ENCODE measurements at regions not wholly inside any gene's neighbourhood (a gene's known extent, or its start where the extent isn't known, plus 50 kb on each side); places are given as distances from the start of the nearest gene placed in this dataset.

- Histone ChIP-seq H2AFZ (ENCODE audit: low read length) (no peak overlapping the region), H3K9ac (ENCODE audit: low read length) (no peak overlapping the region), H3K4me1 (ENCODE audit: low read length) (no peaks in the 10 kb centered on the region), H3F3A (ENCODE audit: insufficient read depth, low read length) (no peaks in the 10 kb centered on the region), H3K4me2 (ENCODE audit: low read depth, low read length) (no peak overlapping the region), H3K36me3 (replicated peaks; ENCODE audit: insufficient read depth, low read length) (no peaks in the 10 kb centered on the region), H3K27me3 (replicated peaks; ENCODE audit: insufficient read depth, low read length) (no peaks in the 10 kb centered on the region), H3K27ac (ENCODE audit: low read length) (no peak overlapping the region), H3K79me2 (ENCODE audit: low read length) (no peaks in the 10 kb centered on the region), H3K4me3 (ENCODE audit: low read length) (no peak overlapping the region), H3K9me3 (replicated peaks; ENCODE audit: insufficient read depth, low read length) (no peaks in the 10 kb centered on the region), H4K20me1 (ENCODE audit: insufficient read depth, low read length) (no peaks in the 10 kb centered on the region), H3K9me2 (replicated peaks; ENCODE audit: insufficient read depth, low read length) (no peaks in the 10 kb centered on the region)
- no peak for DNase-seq
- TF ChIP-seq EZH2phosphoT487 (IDR thresholded peaks at IDR 0.05; ENCODE audit: low read length) (no peak), EZH2 (optimal IDR thresholded peaks at IDR 0.05; ENCODE audit: low read depth, low read length) (no peak)
- TF ChIP-seq, protein P1, sequence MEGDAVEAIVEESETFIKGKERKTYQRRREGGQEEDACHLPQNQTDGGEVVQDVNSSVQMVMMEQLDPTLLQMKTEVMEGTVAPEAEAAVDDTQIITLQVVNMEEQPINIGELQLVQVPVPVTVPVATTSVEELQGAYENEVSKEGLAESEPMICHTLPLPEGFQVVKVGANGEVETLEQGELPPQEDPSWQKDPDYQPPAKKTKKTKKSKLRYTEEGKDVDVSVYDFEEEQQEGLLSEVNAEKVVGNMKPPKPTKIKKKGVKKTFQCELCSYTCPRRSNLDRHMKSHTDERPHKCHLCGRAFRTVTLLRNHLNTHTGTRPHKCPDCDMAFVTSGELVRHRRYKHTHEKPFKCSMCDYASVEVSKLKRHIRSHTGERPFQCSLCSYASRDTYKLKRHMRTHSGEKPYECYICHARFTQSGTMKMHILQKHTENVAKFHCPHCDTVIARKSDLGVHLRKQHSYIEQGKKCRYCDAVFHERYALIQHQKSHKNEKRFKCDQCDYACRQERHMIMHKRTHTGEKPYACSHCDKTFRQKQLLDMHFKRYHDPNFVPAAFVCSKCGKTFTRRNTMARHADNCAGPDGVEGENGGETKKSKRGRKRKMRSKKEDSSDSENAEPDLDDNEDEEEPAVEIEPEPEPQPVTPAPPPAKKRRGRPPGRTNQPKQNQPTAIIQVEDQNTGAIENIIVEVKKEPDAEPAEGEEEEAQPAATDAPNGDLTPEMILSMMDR (IDR thresholded peaks at IDR 0.05; ENCODE audit: low read length): no peak
Measured at GRCh38 chr14:30444451-30444850, 114.5 kb upstream of the G2E3 start.

DNA sequence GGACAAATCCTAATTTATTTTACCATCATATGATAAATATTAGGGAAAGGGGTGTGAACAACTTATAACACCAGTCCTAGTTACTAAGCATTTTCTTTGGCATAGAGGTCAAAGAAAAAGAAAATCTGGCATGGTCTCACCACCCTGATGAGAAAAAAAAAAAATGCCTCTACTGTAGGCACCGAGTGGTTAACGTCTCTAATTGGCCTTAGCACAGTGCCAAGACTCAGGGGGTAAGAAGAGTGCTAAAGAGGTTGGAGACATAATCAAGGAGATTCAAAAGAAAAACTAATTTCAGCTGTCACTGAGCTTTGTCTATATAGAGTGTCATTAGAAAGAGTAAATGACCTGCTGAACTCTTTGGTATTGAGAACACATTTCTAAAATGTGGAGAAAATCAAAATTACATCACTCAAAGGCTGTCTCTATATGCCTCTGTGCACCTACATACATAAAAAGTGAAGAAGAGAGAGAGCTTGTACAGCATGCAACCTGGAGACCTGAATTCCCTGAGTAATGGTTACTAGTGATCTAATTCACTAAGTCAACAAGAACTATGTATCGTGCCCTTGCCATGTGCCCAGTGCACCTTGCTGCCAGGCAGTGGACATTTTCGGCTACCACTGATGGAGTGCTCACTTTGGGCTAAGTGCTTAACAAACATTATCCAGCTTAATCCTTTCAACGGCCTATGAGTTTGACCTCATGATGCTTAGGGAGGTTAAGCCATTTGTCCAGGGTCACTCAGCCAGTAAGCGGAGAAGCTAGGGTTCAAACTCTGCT lies 113.8 kb upstream of the G2E3 start:
- H4K20me1 ChIP-seq (ENCODE audit: insufficient read depth, low read length): no peaks in the 10 kb centered on the region
- H3K9me3 ChIP-seq (replicated peaks; ENCODE audit: insufficient read depth, low read length): no peaks in the 10 kb centered on the region
- no peaks in the 10 kb centered on the region for H3K79me2 ChIP-seq (ENCODE audit: low read length)
- H3F3A ChIP-seq (ENCODE audit: insufficient read depth, low read length): no peaks in the 10 kb centered on the region
- H3K9ac ChIP-seq (ENCODE audit: low read length): no peak overlapping the region
- no peaks in the 10 kb centered on the region for H3K27me3 ChIP-seq (replicated peaks; ENCODE audit: insufficient read depth, low read length)
- H3K4me2 ChIP-seq (ENCODE audit: low read depth, low read length): no peak overlapping the region
- TF ChIP-seq, protein P1 (IDR thresholded peaks at IDR 0.05; ENCODE audit: low read length): no peak
- TF ChIP-seq EZH2 (optimal IDR thresholded peaks at IDR 0.05; ENCODE audit: low read depth, low read length): no peak
- no peak for TF ChIP-seq EZH2phosphoT487 (IDR thresholded peaks at IDR 0.05; ENCODE audit: low read length)
- no peak overlapping the region for H3K4me3 ChIP-seq (ENCODE audit: low read length)
- no peaks in the 10 kb centered on the region for H3K9me2 ChIP-seq (replicated peaks; ENCODE audit: insufficient read depth, low read length)
- no peak overlapping the region for H2AFZ ChIP-seq (ENCODE audit: low read length)
- H3K4me1 ChIP-seq (ENCODE audit: low read length): no peaks in the 10 kb centered on the region
- H3K27ac ChIP-seq (ENCODE audit: low read length): no peak overlapping the region
- H3K36me3 ChIP-seq (replicated peaks; ENCODE audit: insufficient read depth, low read length): no peaks in the 10 kb centered on the region
- no peak for DNase-seq

- no peak overlapping the region for H3K27ac ChIP-seq (ENCODE audit: low read length)
- H4K20me1 ChIP-seq (ENCODE audit: insufficient read depth, low read length): no peaks in the 10 kb centered on the region
- H3K79me2 ChIP-seq (ENCODE audit: low read length): no peaks in the 10 kb centered on the region
- no peaks in the 10 kb centered on the region for H3K9me3 ChIP-seq (replicated peaks; ENCODE audit: insufficient read depth, low read length)
- no peaks in the 10 kb centered on the region for H3F3A ChIP-seq (ENCODE audit: insufficient read depth, low read length)
- DNase-seq: no peak
- no peaks in the 10 kb centered on the region for H3K27me3 ChIP-seq (replicated peaks; ENCODE audit: insufficient read depth, low read length)
- no peaks in the 10 kb centered on the region for H3K9me2 ChIP-seq (replicated peaks; ENCODE audit: insufficient read depth, low read length)
- TF ChIP-seq, protein P1 (IDR thresholded peaks at IDR 0.05; ENCODE audit: low read length): no peak
- no peak for TF ChIP-seq EZH2phosphoT487 (IDR thresholded peaks at IDR 0.05; ENCODE audit: low read length)
- no peak for TF ChIP-seq EZH2 (optimal IDR thresholded peaks at IDR 0.05; ENCODE audit: low read depth, low read length)
- no peak overlapping the region for H3K9ac ChIP-seq (ENCODE audit: low read length)
- no peak overlapping the region for H2AFZ ChIP-seq (ENCODE audit: low read length)
- H3K36me3 ChIP-seq (replicated peaks; ENCODE audit: insufficient read depth, low read length): no peaks in the 10 kb centered on the region
- H3K4me1 ChIP-seq (ENCODE audit: low read length): no peaks in the 10 kb centered on the region
- H3K4me3 ChIP-seq (ENCODE audit: low read length): no peak overlapping the region
- H3K4me2 ChIP-seq (ENCODE audit: low read depth, low read length): no peak overlapping the region
Measured at GRCh38 chr14:30445852-30446251, 113.1 kb upstream of the G2E3 start.
